ENCODE measurements at regions not wholly inside any gene's neighbourhood (a gene's known extent, or its start where the extent isn't known, plus 50 kb on each side); places are given as distances from the start of the nearest gene placed in this dataset.
"Not testable (repeated sequence)": the region's sequence is repeated elsewhere in the genome, so short reads cannot be mapped to it uniquely, and the experiment has no call there.

- DNase-seq (ENCODE audit: extremely low spot score), result no peak
- ChIA-PET CTCF (no interaction called here), POLR2A (no interaction called here)
- TF ChIP-seq ARNT (IDR thresholded peaks at IDR 0.05) (no peak), ELF4 (IDR thresholded peaks at IDR 0.05) (no peak), FOXK2 (IDR thresholded peaks at IDR 0.05) (no peak), HDGF (IDR thresholded peaks at IDR 0.05; ENCODE audit: borderline replicate concordance) (no peak), TARDBP (IDR thresholded peaks at IDR 0.05) (no peak), BHLHE40 (IDR thresholded peaks at IDR 0.05; ENCODE audit: borderline replicate concordance) (no peak), CTBP1 (IDR thresholded peaks at IDR 0.05; ENCODE audit: borderline replicate concordance) (no peak), NFRKB (IDR thresholded peaks at IDR 0.05) (no peak), FOXM1 (IDR thresholded peaks at IDR 0.05; ENCODE audit: borderline replicate concordance) (no peak), SP1 (IDR thresholded peaks at IDR 0.05) (no peak), LEF1 (IDR thresholded peaks at IDR 0.05; ENCODE audit: borderline replicate concordance) (no peak), FOXA1 (IDR thresholded peaks at IDR 0.05) (no peak), L3MBTL2 (conservative IDR thresholded peaks at IDR 0.05) (no peak), SUZ12 (IDR thresholded peaks at IDR 0.05) (no peak), ZNF384 (IDR thresholded peaks at IDR 0.05) (no peak)
- TF ChIP-seq, protein P1, sequence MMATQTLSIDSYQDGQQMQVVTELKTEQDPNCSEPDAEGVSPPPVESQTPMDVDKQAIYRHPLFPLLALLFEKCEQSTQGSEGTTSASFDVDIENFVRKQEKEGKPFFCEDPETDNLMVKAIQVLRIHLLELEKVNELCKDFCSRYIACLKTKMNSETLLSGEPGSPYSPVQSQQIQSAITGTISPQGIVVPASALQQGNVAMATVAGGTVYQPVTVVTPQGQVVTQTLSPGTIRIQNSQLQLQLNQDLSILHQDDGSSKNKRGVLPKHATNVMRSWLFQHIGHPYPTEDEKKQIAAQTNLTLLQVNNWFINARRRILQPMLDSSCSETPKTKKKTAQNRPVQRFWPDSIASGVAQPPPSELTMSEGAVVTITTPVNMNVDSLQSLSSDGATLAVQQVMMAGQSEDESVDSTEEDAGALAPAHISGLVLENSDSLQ (IDR thresholded peaks at IDR 0.05), result no peak
Observed at GRCh38 chr10:85400981-85401695, 965.5 kb downstream of the GRID1 start.

GRCh38 chr10:85402541-85402940 lies 964.1 kb downstream of the GRID1 start:
- no peak for TF ChIP-seq ZNF384 (IDR thresholded peaks at IDR 0.05)
- no peak for TF ChIP-seq FOXA1 (IDR thresholded peaks at IDR 0.05)
- TF ChIP-seq SP1 (IDR thresholded peaks at IDR 0.05), result no peak
- DNase-seq (ENCODE audit: extremely low spot score), result no peak
- ChIA-PET CTCF (no interaction called here), POLR2A (no interaction called here)

- TF ChIP-seq FOXM1 (IDR thresholded peaks at IDR 0.05; ENCODE audit: borderline replicate concordance) (no peak), SUZ12 (IDR thresholded peaks at IDR 0.05) (no peak), BHLHE40 (IDR thresholded peaks at IDR 0.05; ENCODE audit: borderline replicate concordance) (no peak)
- DNase-seq (ENCODE audit: extremely low spot score), result no peak
- ChIA-PET CTCF (no interaction called here), POLR2A (no interaction called here)
Observed at GRCh38 chr10:85407088-85407487, 959.5 kb downstream of the GRID1 start.

DNA sequence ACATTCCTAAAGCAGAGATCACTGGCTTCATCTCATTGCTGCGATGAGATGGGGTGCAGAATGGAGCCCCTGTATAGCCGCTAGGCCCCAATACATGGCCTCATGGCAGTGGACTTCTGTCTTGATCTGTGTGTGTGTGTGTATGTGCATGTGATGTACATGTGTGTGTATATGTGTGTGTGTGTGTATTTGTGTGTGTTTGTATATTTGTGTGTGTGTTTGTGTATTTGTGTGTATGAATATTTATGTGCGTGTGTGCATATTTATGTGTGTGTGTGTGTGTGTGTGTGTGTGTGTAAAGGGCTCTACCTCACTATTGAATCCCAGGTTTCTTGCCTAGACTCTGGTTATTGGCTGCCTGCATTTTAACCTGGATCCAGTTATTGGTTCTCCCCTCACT lies 958.2 kb downstream of the GRID1 start:
- ChIA-PET CTCF (no interaction called here), POLR2A (no interaction called here)
- TF ChIP-seq ZNF384 (IDR thresholded peaks at IDR 0.05) (no peak), LEF1 (IDR thresholded peaks at IDR 0.05; ENCODE audit: borderline replicate concordance) (no peak), L3MBTL2 (conservative IDR thresholded peaks at IDR 0.05) (no peak), BHLHE40 (IDR thresholded peaks at IDR 0.05; ENCODE audit: borderline replicate concordance) (no peak), ELF4 (IDR thresholded peaks at IDR 0.05) (no peak), FOXM1 (IDR thresholded peaks at IDR 0.05; ENCODE audit: borderline replicate concordance) (no peak), SP1 (IDR thresholded peaks at IDR 0.05) (no peak), FOXA1 (IDR thresholded peaks at IDR 0.05) (no peak), TARDBP (IDR thresholded peaks at IDR 0.05) (no peak)
- TF ChIP-seq, protein P1 (IDR thresholded peaks at IDR 0.05), result no peak
- no peak for DNase-seq (ENCODE audit: extremely low spot score)

DNA sequence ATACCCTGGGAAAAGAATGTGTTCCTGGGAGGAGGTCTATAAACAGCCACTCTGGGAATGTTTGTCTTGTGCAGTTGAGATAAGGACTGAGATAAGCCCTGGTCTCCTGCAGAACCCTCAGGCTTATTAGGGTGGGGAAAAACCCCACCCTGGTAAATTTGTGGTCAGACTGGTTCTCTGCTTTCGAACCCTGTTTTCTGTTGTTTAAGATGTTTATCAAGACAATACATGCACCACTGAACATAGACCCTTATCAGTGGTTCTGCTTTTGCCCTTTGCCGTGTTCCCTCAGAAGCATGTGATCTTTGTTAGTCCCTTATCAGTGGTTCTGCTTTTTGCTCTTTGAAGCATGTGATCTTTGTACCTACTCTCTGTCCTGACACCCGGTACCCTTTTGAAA lies 956.0 kb downstream of the GRID1 start:
- CTCF ChIA-PET; POLR2A ChIA-PET; DNase-seq (ENCODE audit: extremely low spot score): not testable (repeated sequence)

DNA sequence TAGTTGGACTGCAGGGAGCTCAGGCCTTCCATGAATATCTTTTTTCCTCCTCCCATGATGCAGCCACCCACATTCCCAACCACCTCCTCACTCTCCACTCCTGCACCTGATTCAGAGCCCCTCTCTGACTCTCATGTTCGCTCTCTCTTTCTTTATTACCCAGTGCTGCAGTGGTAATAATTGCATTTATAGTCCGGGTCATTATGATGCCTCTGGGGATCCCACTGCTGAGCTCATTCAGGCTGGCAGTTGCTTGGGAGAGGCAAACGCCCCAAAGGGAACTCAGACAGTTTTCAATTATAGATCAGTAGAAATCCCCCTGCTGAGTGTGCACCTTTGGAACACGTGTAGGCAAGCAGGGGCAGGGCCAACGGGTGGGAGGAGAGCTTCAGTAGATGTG lies 953.0 kb downstream of the GRID1 start:
- DNase-seq (ENCODE audit: extremely low spot score), result no peak
- ChIA-PET CTCF (no interaction called here), POLR2A (no interaction called here)
- TF ChIP-seq SP1 (IDR thresholded peaks at IDR 0.05) (no peak), ELF4 (IDR thresholded peaks at IDR 0.05) (no peak), FOXK2 (IDR thresholded peaks at IDR 0.05) (no peak), CTBP1 (IDR thresholded peaks at IDR 0.05; ENCODE audit: borderline replicate concordance) (no peak)
- TF ChIP-seq, protein P1 (IDR thresholded peaks at IDR 0.05), result no peak

DNA sequence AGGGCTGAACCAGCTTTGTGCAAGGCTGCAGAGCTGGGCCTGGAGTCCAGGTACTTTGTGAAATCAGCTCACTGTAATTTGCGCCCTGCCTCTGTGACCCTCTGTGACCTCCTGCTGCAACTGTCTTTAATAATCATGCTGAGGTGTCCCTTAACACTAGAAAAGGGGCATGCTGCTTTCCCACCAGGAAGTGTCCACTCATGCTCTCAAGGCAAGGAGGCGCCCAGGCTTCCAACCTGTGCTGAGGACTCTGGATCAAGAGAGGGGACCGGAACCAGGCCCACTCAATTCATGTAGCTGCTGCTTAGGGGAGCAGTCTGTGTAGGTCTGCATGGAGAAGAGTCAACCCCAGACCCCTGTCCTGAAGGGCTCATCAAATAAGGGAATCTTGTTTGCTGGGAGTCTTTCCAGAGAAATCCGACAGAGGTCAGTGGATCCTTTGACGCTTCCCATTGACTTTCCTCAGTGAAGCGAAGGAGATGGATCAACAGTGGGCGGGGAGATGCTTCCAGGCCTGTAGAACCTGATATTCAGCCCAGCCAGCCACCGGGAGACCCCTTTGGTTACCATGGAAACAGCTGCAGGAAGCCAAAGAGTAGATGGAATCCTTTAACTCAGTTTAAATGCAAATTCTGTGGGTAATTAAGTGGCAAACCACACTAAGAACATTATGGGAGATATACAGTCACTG lies 945.9 kb downstream of the GRID1 start:
- TF ChIP-seq CTBP1 (IDR thresholded peaks at IDR 0.05; ENCODE audit: borderline replicate concordance) (no peak), NFRKB (IDR thresholded peaks at IDR 0.05) (no peak), SUZ12 (IDR thresholded peaks at IDR 0.05) (no peak), L3MBTL2 (conservative IDR thresholded peaks at IDR 0.05) (no peak), SP1 (IDR thresholded peaks at IDR 0.05) (no peak), ARNT (IDR thresholded peaks at IDR 0.05) (no peak), ELF4 (IDR thresholded peaks at IDR 0.05) (no peak), BHLHE40 (IDR thresholded peaks at IDR 0.05; ENCODE audit: borderline replicate concordance) (no peak), FOXA1 (IDR thresholded peaks at IDR 0.05) (no peak), ZNF384 (IDR thresholded peaks at IDR 0.05) (no peak), FOXM1 (IDR thresholded peaks at IDR 0.05; ENCODE audit: borderline replicate concordance) (no peak), TARDBP (IDR thresholded peaks at IDR 0.05) (no peak), HDGF (IDR thresholded peaks at IDR 0.05; ENCODE audit: borderline replicate concordance) (no peak), FOXK2 (IDR thresholded peaks at IDR 0.05) (no peak), LEF1 (IDR thresholded peaks at IDR 0.05; ENCODE audit: borderline replicate concordance) (no peak)
- TF ChIP-seq, protein P1 (IDR thresholded peaks at IDR 0.05), result no peak
- DNase-seq (ENCODE audit: extremely low spot score), result no peak
- ChIA-PET POLR2A (no interaction called here), CTCF (no interaction called here)

Data from HEK293T (cell line).